ELF-1 (cell line): ENCODE measurements at regions not wholly inside any gene's neighbourhood (a gene's known extent, or its start where the extent isn't known, plus 50 kb on each side); places are given as distances from the start of the nearest gene placed in this dataset.

Experiments
- DNase-seq: peaks from one replicate; pipeline ENCODE4 v3.0.0-alpha.2; 2016; ENCODE audit warnings: low read depth, low spot score

DNA sequence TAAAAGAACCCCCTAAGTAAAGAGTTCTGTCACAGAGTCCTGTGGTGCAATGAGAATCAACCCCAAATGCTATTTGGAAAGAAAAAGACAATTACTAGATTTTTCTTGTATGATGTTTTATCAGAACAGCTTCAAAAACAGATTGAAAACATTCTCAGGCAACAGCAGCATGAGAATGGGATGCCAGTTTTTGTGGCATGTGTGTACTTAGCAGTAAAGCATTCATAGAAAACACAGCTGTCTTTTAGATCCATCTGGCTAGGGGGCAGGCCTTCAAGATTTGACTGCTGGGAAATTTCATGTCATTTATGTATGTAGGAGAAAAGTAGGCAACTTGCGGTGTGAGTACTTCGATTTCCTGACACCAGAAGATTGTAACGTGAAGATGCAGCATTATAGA lies 170.5 kb upstream of the HTR2A start:
- DNase-seq = no peak

DNA sequence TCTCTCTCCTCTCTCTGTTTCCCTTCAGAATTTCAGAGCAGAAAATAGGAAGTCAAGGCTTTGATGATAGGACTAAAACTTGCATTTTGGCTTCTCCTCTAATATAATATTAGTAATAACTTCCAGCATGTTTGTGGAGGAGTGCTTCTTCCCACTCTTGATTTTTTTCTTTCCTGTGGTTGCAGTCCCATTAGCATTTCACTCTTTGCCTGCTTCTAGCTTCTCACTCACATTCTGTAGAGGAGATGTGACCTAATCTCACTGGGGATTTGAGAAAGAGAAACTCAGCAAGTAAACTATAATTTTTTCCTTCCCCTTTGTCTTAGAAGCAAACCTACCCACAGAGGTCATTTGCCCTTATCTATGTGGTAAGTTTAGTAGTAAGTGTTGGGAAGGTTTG lies 169.4 kb upstream of the HTR2A start:
- no peak for DNase-seq

DNA sequence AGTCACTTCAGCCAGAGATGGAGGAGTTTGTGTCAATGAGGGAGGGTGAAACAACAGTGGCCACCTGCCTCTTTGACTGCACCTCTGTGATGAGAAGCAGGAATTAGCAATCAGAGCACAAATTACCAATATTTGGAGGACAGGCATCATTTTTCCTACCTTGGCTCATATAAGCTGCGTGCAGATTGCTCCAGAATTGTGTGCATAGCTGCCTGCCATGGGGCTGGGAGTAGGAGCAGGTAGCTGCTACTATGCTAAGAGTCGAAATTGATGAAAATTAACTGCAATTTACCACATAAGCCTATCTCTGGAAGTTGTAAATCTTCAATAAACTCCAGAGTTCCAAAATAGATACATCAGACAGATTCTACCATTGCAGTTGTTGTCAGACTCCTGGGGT lies 167.5 kb upstream of the HTR2A start:
- DNase-seq = no peak

- no peak for DNase-seq
These were observed 152.6 kb upstream of the HTR2A start for GRCh38 chr13:47049276-47049989.

DNA sequence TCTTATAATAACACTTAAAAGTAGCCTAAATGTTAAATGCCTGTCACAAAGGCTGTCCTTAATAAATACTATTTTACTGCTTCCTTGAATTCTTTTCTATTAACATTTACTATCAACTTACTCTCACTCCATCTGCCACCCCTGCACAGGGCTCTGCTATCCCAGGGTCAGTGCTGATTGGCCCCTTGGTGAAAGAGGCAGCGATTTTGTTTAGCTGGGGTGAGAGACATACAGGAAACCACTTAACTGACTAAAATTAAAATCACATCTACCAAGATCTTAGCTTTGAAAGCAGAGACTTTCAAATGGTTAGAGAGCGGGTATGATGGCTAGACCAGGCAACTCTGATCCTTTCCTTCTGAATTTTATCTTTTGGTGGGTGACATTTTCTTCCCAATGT lies 149.9 kb upstream of the HTR2A start:
- DNase-seq = no peak

DNA sequence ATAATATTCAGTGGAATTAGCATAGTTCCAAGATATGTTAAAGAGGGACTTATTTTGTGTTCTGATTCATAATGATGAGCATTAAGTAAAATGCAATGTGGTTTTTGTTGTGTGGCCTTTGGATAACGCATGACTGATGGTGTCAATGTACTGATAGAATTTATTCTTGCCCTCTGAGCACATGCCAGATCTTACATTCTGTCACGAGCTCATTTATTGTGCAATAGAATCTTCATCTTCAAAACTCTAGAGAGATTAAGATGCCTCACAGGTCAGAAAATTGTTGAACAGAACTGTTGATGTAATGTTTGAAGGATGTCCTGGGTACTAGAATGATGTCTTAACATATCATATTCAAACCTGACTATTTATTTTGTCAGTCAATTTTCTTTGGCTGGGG lies 148.0 kb upstream of the HTR2A start:
- no peak for DNase-seq

- DNase-seq = no peak
These were observed 142.3 kb upstream of the HTR2A start for GRCh38 chr13:47039106-47039505.

DNA sequence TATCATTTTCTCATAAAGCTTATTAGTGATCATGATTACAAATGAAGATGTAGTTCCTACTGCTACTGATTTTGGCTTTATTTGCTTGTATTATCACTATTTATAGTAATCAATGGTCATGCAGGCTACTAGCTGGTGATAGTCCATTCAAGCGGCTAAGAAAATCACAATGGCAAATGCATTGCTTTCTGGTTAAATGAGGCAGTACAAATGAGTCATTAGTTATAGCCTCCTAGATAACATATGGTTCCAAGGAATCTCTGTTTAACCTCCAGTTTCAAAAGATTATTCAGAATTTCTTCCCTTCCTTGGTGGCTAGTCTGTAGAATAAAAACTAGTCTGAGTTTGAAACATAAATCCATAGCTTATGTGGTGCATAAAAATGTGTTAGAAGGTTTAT lies 141.3 kb upstream of the HTR2A start:
- DNase-seq = no peak

DNA sequence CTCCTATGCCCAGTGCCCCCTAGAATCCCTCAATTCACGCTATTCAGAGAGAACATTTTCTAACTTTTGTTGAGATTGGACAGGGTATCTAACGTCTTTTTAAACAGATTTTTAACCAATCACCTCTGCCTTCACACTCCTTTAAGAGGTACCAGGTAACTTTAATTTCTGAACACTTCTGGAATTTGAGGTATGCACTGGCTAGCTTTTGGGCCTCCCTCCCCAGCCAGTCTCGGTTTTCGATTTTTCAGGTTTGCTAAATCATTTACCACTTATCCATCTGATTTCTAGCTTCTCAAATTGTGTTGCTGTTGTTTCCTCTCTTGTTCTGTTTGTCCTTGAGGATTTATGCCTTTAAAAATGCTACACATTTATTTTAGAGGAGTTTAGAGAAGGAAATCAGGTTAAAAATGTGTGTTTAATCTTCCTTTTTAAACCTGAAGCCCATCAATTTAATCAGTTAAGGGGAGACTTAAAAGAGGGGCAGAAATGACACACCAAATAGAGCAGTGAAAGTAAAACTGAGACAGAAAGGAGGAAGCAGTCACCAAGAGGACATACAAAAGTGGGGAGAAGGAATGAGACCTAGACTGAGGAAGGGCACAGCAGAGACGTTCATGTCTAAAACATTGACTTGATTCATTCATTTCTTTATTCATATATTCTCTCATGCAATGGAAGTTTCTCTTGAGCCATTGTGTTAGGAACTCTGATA lies 139.6 kb upstream of the HTR2A start:
- no peak for DNase-seq

DNA sequence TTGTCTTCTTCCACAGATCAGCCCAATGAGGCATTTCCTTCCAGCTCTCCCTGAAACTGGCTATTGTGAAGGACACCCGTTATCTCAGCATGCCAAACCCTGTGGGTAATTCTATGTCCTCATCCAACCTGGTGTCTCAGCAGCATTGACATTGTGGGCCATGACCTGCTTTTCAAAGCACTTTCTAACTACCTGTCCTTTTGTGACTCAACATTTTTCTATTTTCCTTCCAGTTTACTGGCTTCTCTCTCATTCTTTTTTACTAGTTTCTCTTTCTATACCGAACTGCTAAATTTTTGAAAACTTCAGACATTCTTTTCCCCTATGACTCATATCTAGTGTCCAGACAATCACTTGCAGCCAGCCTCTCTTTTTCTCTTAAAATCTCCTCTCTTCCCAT lies 136.4 kb upstream of the HTR2A start:
- no peak for DNase-seq

DNA sequence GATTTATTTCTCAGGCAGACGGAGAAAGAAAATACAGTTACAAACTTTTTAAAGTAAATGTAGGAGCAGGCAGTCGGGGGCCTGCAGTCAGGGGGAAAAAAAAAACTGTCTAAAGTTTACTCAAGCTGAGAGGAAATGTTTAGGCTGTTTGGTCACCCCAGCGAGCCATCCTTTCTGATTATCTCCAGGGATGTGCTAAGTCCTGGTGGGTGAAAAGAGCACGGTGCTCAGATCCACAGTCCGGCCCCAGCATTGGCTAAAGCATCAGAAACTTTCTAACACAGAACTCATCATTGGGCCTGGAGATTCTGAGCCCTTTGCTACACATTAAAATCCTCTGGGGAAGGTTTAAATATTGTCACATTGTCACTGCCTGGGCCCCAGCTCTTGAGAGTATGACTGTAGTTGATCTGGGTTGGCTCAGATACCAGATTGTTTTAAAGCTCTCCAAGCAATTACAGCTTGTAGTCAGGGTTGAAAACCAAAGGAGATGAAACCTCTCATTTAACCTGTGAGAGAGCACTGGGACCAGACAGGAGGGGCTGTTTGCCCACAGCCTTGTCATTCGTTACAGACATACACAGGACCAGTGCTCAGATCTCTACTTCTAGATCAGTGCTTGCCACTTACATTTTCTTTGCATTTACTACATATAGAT lies 131.1 kb upstream of the HTR2A start:
- no peak for DNase-seq

GRCh38 chr13:47025791-47026447 lies 129.1 kb upstream of the HTR2A start:
- DNase-seq = no peak

- no peak for DNase-seq
These were observed 123.1 kb upstream of the HTR2A start for GRCh38 chr13:47019977-47020376.

DNA sequence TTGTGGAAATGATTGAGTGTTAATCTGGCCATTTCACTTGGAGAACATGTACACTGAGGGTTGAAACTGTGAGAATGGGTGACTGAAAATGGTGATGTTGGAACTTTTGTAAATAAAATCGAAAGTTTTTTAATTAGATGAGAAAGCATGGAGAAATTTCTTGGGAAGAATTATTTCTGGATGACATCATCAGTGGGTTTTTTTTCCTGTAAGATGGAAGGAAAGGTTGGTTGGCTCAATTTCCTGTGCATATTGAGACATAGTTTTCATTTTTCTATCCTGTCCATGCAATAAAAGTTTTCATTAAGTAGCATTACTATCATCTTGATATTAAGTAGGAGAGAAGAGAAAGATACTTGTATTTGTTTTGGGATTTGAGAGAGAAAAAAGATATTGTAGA lies 120.6 kb upstream of the HTR2A start:
- no peak for DNase-seq

GRCh38 chr13:47008318-47008717 lies 111.5 kb upstream of the HTR2A start:
- no peak for DNase-seq

DNA sequence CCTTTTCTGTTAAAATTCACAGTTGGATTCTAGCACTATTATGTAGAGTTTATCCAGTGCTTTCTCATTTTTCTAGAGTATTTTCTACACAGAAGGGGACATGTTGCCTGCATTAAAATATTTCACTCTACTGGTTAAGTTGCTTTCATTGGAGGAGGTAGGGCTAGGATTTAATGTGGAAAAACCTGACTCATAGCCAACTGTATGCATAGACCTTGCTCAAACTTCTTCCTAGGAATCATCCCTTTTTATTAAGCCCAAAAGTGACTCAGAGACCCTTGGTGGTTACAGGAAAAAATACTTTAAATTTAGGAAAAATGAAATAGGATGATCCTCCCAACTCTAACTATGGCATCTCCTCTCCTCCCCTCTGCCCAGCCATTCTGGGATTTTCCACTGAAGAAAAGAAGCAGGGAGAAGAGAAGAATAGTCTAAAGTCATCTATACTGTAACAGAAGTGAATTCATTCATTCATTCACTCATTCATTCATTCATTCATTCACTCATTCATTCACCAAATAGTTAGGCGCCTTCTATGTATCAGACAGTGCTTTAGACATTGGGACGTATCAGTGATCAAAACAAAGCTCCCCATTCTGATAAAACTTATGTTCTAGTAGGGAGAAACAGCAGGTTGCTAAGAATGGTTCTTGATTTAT lies 109.0 kb upstream of the HTR2A start:
- DNase-seq = no peak

DNA sequence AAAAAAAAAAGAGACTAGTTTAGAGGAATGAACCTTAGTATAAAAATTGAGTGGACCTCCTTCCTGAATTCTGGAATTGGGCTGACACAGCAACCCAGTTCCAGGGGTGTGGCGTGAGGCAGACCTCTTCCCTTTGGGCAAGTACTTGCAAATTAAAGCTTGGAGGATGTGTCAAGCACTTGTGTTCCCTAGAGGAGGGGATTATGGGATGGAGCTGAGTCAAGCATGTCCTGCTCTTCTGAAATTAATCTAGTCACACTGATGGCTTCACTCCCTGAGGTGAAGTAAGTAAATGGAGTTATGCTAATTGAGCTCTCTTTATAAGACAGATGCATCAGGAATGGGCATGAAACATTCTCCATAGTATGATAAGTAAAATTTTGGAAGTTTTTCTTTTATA lies 107.7 kb upstream of the HTR2A start:
- DNase-seq = no peak

- DNase-seq = peak; percentile 27
These were observed 107.2 kb upstream of the HTR2A start for GRCh38 chr13:47004027-47004426.

DNA sequence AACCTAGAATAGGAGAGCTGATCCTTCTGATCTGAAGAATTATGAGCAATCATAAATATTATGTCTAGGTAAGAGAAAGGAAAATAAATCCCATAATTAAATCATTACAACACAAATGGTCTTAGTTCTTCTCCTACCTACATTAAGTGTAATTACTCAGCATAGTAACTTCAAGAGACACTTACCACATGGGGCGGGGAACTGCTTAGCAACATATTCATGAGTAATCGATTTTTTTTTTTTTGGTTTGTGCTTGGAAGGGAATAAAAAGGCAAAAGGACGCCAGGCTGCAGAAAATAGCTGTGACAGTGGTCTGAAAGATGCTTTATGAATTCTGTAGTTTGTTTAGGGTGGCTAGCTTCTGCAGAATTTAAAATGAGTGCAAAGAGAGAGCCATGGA lies 103.3 kb upstream of the HTR2A start:
- no peak for DNase-seq

GRCh38 chr13:46996316-46997030 lies 99.6 kb upstream of the HTR2A start:
- DNase-seq = no peak

- DNase-seq = no peak
These were observed 99.0 kb upstream of the HTR2A start for GRCh38 chr13:46995874-46996273.
